Fibroblast of lung (primary cell): ENCODE measurements at regions not wholly inside any gene's neighbourhood (a gene's known extent, or its start where the extent isn't known, plus 50 kb on each side); places are given as distances from the start of the nearest gene placed in this dataset.

Source experiments
- DNase-seq, 2 donors: peaks; one replicate each; pipeline versions ENCODE4 v3.0.0 to v3.0.0-alpha.2; 2010; ENCODE audit warnings: low read depth in 2 of 2
- H2AFZ ChIP-seq: 2 replicates; pipeline ENCODE4 v1.5.1; 2012; ENCODE audit warnings: low read length, control low read depth, inconsistent platforms
- H3K27ac ChIP-seq: 2 replicates; pipeline ENCODE4 v1.5.1; 2011; ENCODE audit warnings: low read length, control low read depth; ENCODE audit not compliant: insufficient read depth
- H3K27me3 ChIP-seq: 2 replicates; pipeline ENCODE4 v1.5.1; 2011; ENCODE audit warnings: mild to moderate bottlenecking, low read length; ENCODE audit not compliant: control insufficient read depth, insufficient read depth
- H3K36me3 ChIP-seq: 2 replicates; pipeline ENCODE4 v1.5.1; 2011; ENCODE audit warnings: low read length; ENCODE audit not compliant: control insufficient read depth, insufficient read depth
- H3K4me1 ChIP-seq: 2 replicates; pipeline ENCODE4 v1.5.1; 2011; ENCODE audit warnings: low read length; ENCODE audit not compliant: control insufficient read depth, insufficient read depth; ENCODE audit errors: extremely low read depth
- H3K4me2 ChIP-seq: 2 replicates; pipeline ENCODE4 v1.5.1; 2011; ENCODE audit warnings: low read length, control low read depth; ENCODE audit not compliant: insufficient read depth; ENCODE audit errors: extremely low read depth
- H3K4me3 ChIP-seq, 4 experiments: fragments of 200-600 bp in 1 of 4; sonication (generic) in 1 of 4; replicated peaks in 1 of 4; 2 replicates each; pipeline ENCODE4 v1.5.1; 2011 to 2016; ENCODE audit warnings: low read length in 4 of 4, low read depth in 3 of 4, mild to moderate bottlenecking in 3 of 4, control low read depth in 2 of 4, inconsistent platforms in 1 of 4, mixed read lengths in 1 of 4; ENCODE audit not compliant: insufficient read depth in 1 of 4; ENCODE audit errors: control extremely low read depth in 1 of 4
- H3K79me2 ChIP-seq: 2 replicates; pipeline ENCODE4 v1.5.1; 2012; ENCODE audit warnings: mild to moderate bottlenecking, low read length, inconsistent platforms; ENCODE audit not compliant: control insufficient read depth, insufficient read depth
- H3K9ac ChIP-seq: 2 replicates; pipeline ENCODE4 v1.5.1; 2011; ENCODE audit warnings: mild to moderate bottlenecking, low read length, control low read depth; ENCODE audit not compliant: insufficient read depth
- H3K9me3 ChIP-seq: 2 replicates; pipeline ENCODE4 v1.5.1; 2012; ENCODE audit warnings: low read depth, low read length; ENCODE audit not compliant: control insufficient read depth, insufficient read depth
- H4K20me1 ChIP-seq: 2 replicates; pipeline ENCODE4 v1.5.1; 2011; ENCODE audit warnings: low read length; ENCODE audit not compliant: control insufficient read depth, insufficient read depth; ENCODE audit errors: extremely low read depth
- EZH2 ChIP-seq: IDR thresholded peaks from 2 replicates; pipeline ENCODE4 v1.5.1; 2012; ENCODE audit warnings: low read length, control low read depth, mild to moderate bottlenecking; ENCODE audit errors: missing control alignments
- TF ChIP-seq, protein P1 (sequence below), 2 donors: IDR thresholded peaks in 1 of 2; conservative IDR thresholded peaks in 1 of 2; 1 replicate in 1 of 2; 2 replicates in 1 of 2; pipeline ENCODE4 v1.5.1; 2011 to 2012; ENCODE audit warnings: low read length in 2 of 2, control low read depth in 1 of 2, inconsistent platforms in 1 of 2, low read depth in 1 of 2, mild to moderate bottlenecking in 1 of 2

DNA sequence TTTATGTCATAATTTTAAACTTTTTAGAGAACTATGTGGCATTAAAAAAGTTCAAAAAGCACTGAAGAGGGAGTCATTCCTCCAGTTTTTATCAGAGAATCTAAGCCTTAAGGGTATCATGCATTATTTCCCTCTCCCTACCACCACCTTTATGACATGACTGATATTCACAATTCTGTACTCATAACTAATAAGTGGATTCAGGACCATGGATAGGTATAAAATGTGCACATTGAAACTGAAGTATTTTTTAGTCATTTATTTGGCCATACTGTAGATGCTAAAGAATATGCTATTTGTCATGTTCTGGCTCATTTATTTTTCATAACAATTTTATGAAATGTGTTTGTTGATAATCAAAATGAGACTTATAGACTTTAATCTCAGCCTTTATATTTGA, 897.5 kb upstream of the AGA start:
- Histone ChIP-seq H3K27ac (no peak overlapping the region), H3K4me1 (no peaks in the 10 kb centered on the region), H3K27me3 (no peaks in the 10 kb centered on the region), H3K4me2 (no peak overlapping the region), H3K36me3 (no peaks in the 10 kb centered on the region), H3K4me3 (no peak overlapping the region), H3K79me2 (no peaks in the 10 kb centered on the region), H4K20me1 (no peaks in the 10 kb centered on the region), H2AFZ (no peak overlapping the region), H3K9me3 (no peaks in the 10 kb centered on the region), H3K9ac (no peak overlapping the region)
- TF ChIP-seq EZH2: no peak
- TF ChIP-seq, protein P1, sequence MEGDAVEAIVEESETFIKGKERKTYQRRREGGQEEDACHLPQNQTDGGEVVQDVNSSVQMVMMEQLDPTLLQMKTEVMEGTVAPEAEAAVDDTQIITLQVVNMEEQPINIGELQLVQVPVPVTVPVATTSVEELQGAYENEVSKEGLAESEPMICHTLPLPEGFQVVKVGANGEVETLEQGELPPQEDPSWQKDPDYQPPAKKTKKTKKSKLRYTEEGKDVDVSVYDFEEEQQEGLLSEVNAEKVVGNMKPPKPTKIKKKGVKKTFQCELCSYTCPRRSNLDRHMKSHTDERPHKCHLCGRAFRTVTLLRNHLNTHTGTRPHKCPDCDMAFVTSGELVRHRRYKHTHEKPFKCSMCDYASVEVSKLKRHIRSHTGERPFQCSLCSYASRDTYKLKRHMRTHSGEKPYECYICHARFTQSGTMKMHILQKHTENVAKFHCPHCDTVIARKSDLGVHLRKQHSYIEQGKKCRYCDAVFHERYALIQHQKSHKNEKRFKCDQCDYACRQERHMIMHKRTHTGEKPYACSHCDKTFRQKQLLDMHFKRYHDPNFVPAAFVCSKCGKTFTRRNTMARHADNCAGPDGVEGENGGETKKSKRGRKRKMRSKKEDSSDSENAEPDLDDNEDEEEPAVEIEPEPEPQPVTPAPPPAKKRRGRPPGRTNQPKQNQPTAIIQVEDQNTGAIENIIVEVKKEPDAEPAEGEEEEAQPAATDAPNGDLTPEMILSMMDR (conservative IDR thresholded peaks at IDR 0.05 in 1 of 2, IDR thresholded peaks at IDR 0.05 in 1 of 2; ENCODE audit: low read depth in 1 of 2, low read length in 2 of 2): no peak
- peak in 1 of 2 donors; percentile 15 for DNase-seq

DNA sequence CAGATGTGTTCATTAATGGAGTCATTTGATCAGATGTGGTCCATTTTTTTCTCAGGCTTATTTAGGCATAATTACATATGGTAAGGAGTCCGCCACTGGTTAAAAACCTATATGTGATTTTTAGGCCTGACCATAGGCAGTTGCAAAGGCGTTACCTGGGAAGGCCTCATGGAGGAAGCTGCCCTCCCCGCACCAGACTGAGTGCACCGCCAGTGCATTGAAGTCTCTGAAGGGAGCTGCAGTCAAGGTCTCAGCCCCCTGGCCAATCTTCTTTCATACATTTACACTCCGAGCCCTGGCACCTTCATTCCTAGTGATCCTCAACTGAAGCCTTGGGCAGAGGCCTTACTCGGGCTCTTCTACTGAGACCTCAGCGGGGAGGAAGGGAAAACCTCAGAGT, 898.2 kb upstream of the AGA start:
- no peak for TF ChIP-seq EZH2
- TF ChIP-seq, protein P1 (conservative IDR thresholded peaks at IDR 0.05 in 1 of 2, IDR thresholded peaks at IDR 0.05 in 1 of 2; ENCODE audit: low read depth in 1 of 2, low read length in 2 of 2): no peak
- H3K9me3 ChIP-seq: no peaks in the 10 kb centered on the region
- H3K4me1 ChIP-seq: no peaks in the 10 kb centered on the region
- DNase-seq: no peak
- H3K27ac ChIP-seq: no peak overlapping the region
- no peak overlapping the region for H2AFZ ChIP-seq
- no peaks in the 10 kb centered on the region for H3K27me3 ChIP-seq
- no peaks in the 10 kb centered on the region for H3K36me3 ChIP-seq
- no peaks in the 10 kb centered on the region for H3K79me2 ChIP-seq
- no peak overlapping the region for H3K4me2 ChIP-seq
- no peak overlapping the region for H3K9ac ChIP-seq
- no peak overlapping the region for H3K4me3 ChIP-seq
- no peaks in the 10 kb centered on the region for H4K20me1 ChIP-seq

DNA sequence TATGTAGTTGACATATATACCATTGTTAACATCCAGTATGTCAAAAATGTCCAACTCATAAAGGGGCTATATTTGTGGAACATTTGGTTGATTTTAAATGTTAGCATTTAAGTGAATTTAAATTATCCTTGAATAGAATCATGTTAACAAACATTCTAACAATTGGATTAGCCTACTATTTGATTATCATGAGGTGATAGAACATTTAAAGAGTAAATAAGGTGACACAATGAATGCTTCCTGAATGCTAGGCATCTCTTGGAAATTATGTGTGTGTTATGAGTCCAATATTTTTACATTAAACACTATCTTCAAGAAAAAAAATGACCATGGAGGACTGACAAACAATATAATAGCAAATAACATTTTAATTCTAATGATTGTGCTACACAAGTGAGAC, 901.9 kb upstream of the AGA start:
- H3K4me1 ChIP-seq: no peaks in the 10 kb centered on the region
- H3K9ac ChIP-seq: no peak overlapping the region
- H4K20me1 ChIP-seq: no peaks in the 10 kb centered on the region
- H2AFZ ChIP-seq: no peak overlapping the region
- no peaks in the 10 kb centered on the region for H3K9me3 ChIP-seq
- DNase-seq: no peak
- TF ChIP-seq, protein P1 (conservative IDR thresholded peaks at IDR 0.05 in 1 of 2, IDR thresholded peaks at IDR 0.05 in 1 of 2; ENCODE audit: low read depth in 1 of 2, low read length in 2 of 2): no peak
- no peak for TF ChIP-seq EZH2
- H3K27me3 ChIP-seq: no peaks in the 10 kb centered on the region
- no peaks in the 10 kb centered on the region for H3K79me2 ChIP-seq
- no peaks in the 10 kb centered on the region for H3K36me3 ChIP-seq
- no peak overlapping the region for H3K4me3 ChIP-seq
- no peak overlapping the region for H3K4me2 ChIP-seq
- H3K27ac ChIP-seq: no peak overlapping the region
